GM12878 (cell line): ENCODE measurements at regions not wholly inside any gene's neighbourhood (a gene's known extent, or its start where the extent isn't known, plus 50 kb on each side); places are given as distances from the start of the nearest gene placed in this dataset.
A peak's percentile ranks its signal among the peaks of the same experiment; 100 is the strongest.

ENCODE experiments used
- ATAC-seq: fragments of 200-7000 bp; cut with Tn5 transposase; 3 replicates; pipeline ENCODE4 v1.9.1; 2020; ENCODE audit warnings: mild to moderate bottlenecking, moderate library complexity
- BruUV-seq: library from RNA; stranded (reverse); fragments of 400-500 nt; replicated peaks from 2 replicates; lab custom pipeline; 2021; lab: Mats Ljungman, UMichigan
- CTCF ChIA-PET: fragments of 300-600 bp; sonication (Branson Sonifier 250); formaldehyde crosslinking; extraction: SDS; loops from one replicate; lab custom pipeline; 2021; ENCODE audit warnings: inconsistent platforms; lab: Yijun Ruan, JAX
- POLR2A ChIA-PET: fragments of 350-600 bp; formaldehyde crosslinking; extraction: SDS; loops from one replicate; lab custom pipeline; 2021; ENCODE audit warnings: inconsistent platforms; lab: Charles Lee
- RAD21 ChIA-PET: fragments of 300-600 bp; sonication (Branson Sonifier 250); formaldehyde crosslinking; loops from one replicate; lab custom pipeline; 2023; ENCODE audit warnings: antibody characterized with exemption; ENCODE audit not compliant: unreplicated experiment; lab: Charles Lee
- SMC1A ChIA-PET: fragments of 300-600 bp; sonication (Branson Sonifier 250); formaldehyde crosslinking; loops from one replicate; lab custom pipeline; 2023; ENCODE audit not compliant: unreplicated experiment, uncharacterized antibody; lab: Charles Lee
- DNase-seq: peaks from one replicate; pipeline ENCODE4 v3.0.0-alpha.2; 2011; ENCODE audit warnings: low read depth, low spot score
- FAIRE-seq: peaks from 3 replicates; lab custom pipeline; 2011; peaks lifted over from hg19 to GRCh38; lab: Jason Lieb, UNC
- H2AFZ ChIP-seq: 2 replicates; pipeline ENCODE4 v1.6.0; 2011; ENCODE audit warnings: low read depth, low read length, control low read depth; ENCODE audit not compliant: control insufficient read depth
- H3K27ac ChIP-seq: 2 replicates; pipeline ENCODE4 v1.5.1; 2011; ENCODE audit warnings: control low read depth; ENCODE audit not compliant: control insufficient read depth, insufficient read depth
- H3K27me3 ChIP-seq, 2 experiments: replicated peaks in 1 of 2; 2 replicates each; pipeline versions ENCODE4 v1.6.0 to v1.6.1; 2011; ENCODE audit warnings: low read length in 1 of 2; ENCODE audit not compliant: control insufficient read depth in 2 of 2, insufficient read depth in 2 of 2
- H3K36me3 ChIP-seq, 2 experiments: 2 replicates each; pipeline ENCODE4 v1.5.1; 2011; ENCODE audit warnings: low read length in 1 of 2; ENCODE audit not compliant: control insufficient read depth in 2 of 2, insufficient read depth in 2 of 2
- H3K4me1 ChIP-seq: 2 replicates; pipeline ENCODE4 v1.6.1; 2011; ENCODE audit warnings: mild to moderate bottlenecking, low read length, moderate library complexity, mixed read lengths; ENCODE audit not compliant: control insufficient read depth, insufficient read depth
- H3K4me2 ChIP-seq: 2 replicates; pipeline ENCODE4 v1.6.0; 2011; ENCODE audit warnings: control low read depth; ENCODE audit not compliant: control insufficient read depth, insufficient read depth
- H3K4me3 ChIP-seq: fragments of 200-600 bp; sonication (generic); 2 replicates; pipeline ENCODE4 v1.5.1; 2016
- H3K79me2 ChIP-seq: 2 replicates; pipeline ENCODE4 v1.6.0; 2011; ENCODE audit warnings: low read length; ENCODE audit not compliant: control insufficient read depth, insufficient read depth
- H3K9ac ChIP-seq: 2 replicates; pipeline ENCODE4 v1.8.0; 2011; ENCODE audit warnings: low read length, control low read depth, mixed read lengths; ENCODE audit not compliant: control insufficient read depth, insufficient read depth
- H3K9me3 ChIP-seq: replicated peaks from 3 replicates; pipeline ENCODE4 v1.5.1; 2011; ENCODE audit warnings: mild to moderate bottlenecking, low read length; ENCODE audit not compliant: control insufficient read depth, insufficient read depth
- H4K20me1 ChIP-seq: 2 replicates; pipeline ENCODE4 v1.6.0; 2011; ENCODE audit not compliant: control insufficient read depth, insufficient read depth
- ATF7 ChIP-seq: fragments of 450-650 bp; IDR thresholded peaks from 2 replicates; pipeline ENCODE4 v1.6.1; 2016; ENCODE audit warnings: low read depth, mild to moderate bottlenecking
- CBX3 ChIP-seq: fragments of 200-600 bp; sonication (generic); IDR thresholded peaks from 2 replicates; pipeline ENCODE4 v1.6.1; 2016; ENCODE audit warnings: low read depth, borderline replicate concordance
- CEBPB ChIP-seq, 2 experiments: fragments of 150-350 bp in 1 of 2; IDR thresholded peaks; 2 replicates each; pipeline ENCODE4 v1.6.1; 2012 to 2014; ENCODE audit warnings: low read depth in 2 of 2, low read length in 2 of 2, borderline replicate concordance in 1 of 2, inconsistent platforms in 1 of 2
- CHD1 ChIP-seq: IDR thresholded peaks from 2 replicates; pipeline ENCODE4 v1.6.1; 2012; ENCODE audit warnings: low read depth, low read length, improper control_type of control experiment
- CREB1 ChIP-seq: IDR thresholded peaks from 2 replicates; pipeline ENCODE4 v1.6.1; 2012; ENCODE audit warnings: low read depth, mild to moderate bottlenecking, inconsistent platforms
- CREM ChIP-seq: IDR thresholded peaks from 2 replicates; pipeline ENCODE4 v1.6.1; 2014; ENCODE audit warnings: antibody characterized with exemption, low read depth
- DPF2 ChIP-seq: fragments of 450-650 bp; IDR thresholded peaks from 2 replicates; pipeline ENCODE4 v1.6.1; 2017; ENCODE audit warnings: mild to moderate bottlenecking
- EED ChIP-seq: sonication (generic); IDR thresholded peaks from 2 replicates; pipeline ENCODE4 v1.6.1; 2016; ENCODE audit warnings: antibody characterized with exemption, low read depth
- EGR1 ChIP-seq, 2 experiments: IDR thresholded peaks; 1 replicate in 1 of 2; 2 replicates in 1 of 2; pipeline ENCODE4 v1.6.1; 2011 to 2012; ENCODE audit warnings: low read depth in 2 of 2, low read length in 2 of 2, borderline replicate concordance in 1 of 2, mild to moderate bottlenecking in 1 of 2, moderate library complexity in 1 of 2
- ETV6 ChIP-seq, 2 experiments: fragments of 450-650 bp in 1 of 2; IDR thresholded peaks in 1 of 2; conservative IDR thresholded peaks in 1 of 2; 2 replicates each; pipeline ENCODE4 v1.6.1; 2014; ENCODE audit warnings: antibody characterized with exemption in 1 of 2, borderline replicate concordance in 1 of 2, low read depth in 1 of 2, mild to moderate bottlenecking in 1 of 2, moderate library complexity in 1 of 2
- FOS ChIP-seq: IDR thresholded peaks from 3 replicates; pipeline ENCODE4 v1.6.1; 2011; ENCODE audit warnings: borderline replicate concordance; ENCODE audit not compliant: insufficient read length; ENCODE audit errors: extremely low read depth
- FOXM1 ChIP-seq: IDR thresholded peaks from 2 replicates; pipeline ENCODE4 v1.6.1; 2012; ENCODE audit warnings: low read depth, mild to moderate bottlenecking, inconsistent platforms, low read length, moderate library complexity
- IKZF1 ChIP-seq: fragments of 450-650 bp; conservative IDR thresholded peaks from 2 replicates; pipeline ENCODE4 v1.6.1; 2017; ENCODE audit warnings: antibody characterized with exemption, mild to moderate bottlenecking
- IKZF2 ChIP-seq, 2 experiments: fragments of 450-650 bp; IDR thresholded peaks; 2 replicates each; pipeline ENCODE4 v1.6.1; 2017; ENCODE audit warnings: mild to moderate bottlenecking in 2 of 2, moderate library complexity in 2 of 2
- IRF5 ChIP-seq: fragments of 450-650 bp; IDR thresholded peaks from 2 replicates; pipeline ENCODE4 v1.6.1; 2017; ENCODE audit warnings: borderline replicate concordance
- JUNB ChIP-seq: IDR thresholded peaks from 2 replicates; pipeline ENCODE4 v1.6.1; 2016; ENCODE audit warnings: antibody characterized with exemption, mild to moderate bottlenecking
- MTA3 ChIP-seq: IDR thresholded peaks from 2 replicates; pipeline ENCODE4 v1.6.1; 2012; ENCODE audit warnings: low read length, inconsistent platforms, borderline replicate concordance
- MYB ChIP-seq: fragments of 150-350 bp; IDR thresholded peaks from 2 replicates; pipeline ENCODE4 v1.6.1; 2014; ENCODE audit warnings: mild to moderate bottlenecking, low read depth, low read length, borderline replicate concordance
- NFIC ChIP-seq: IDR thresholded peaks from 2 replicates; pipeline ENCODE4 v1.6.1; 2012; ENCODE audit warnings: low read depth, mild to moderate bottlenecking, inconsistent platforms, low read length, moderate library complexity
- NFXL1 ChIP-seq: fragments of 450-650 bp; IDR thresholded peaks from 2 replicates; pipeline ENCODE4 v1.6.1; 2017; ENCODE audit warnings: antibody characterized with exemption, mild to moderate bottlenecking, borderline replicate concordance
- NR2F1 ChIP-seq: fragments of 450-650 bp; conservative IDR thresholded peaks from 2 replicates; pipeline ENCODE4 v1.6.1; 2017; ENCODE audit warnings: mild to moderate bottlenecking
- RUNX3 ChIP-seq: IDR thresholded peaks from 2 replicates; pipeline ENCODE4 v1.6.1; 2012; ENCODE audit warnings: low read length, inconsistent platforms
- TBL1XR1 ChIP-seq: IDR thresholded peaks from 2 replicates; pipeline ENCODE4 v1.6.1; 2012; ENCODE audit warnings: low read depth, low read length, improper control_type of control experiment
- TCF3 ChIP-seq: IDR thresholded peaks from 2 replicates; pipeline ENCODE4 v1.6.1; 2012; ENCODE audit warnings: low read depth, mild to moderate bottlenecking, low read length, borderline replicate concordance; ENCODE audit not compliant: insufficient read depth
- ZNF217 ChIP-seq: fragments of 450-650 bp; IDR thresholded peaks from 2 replicates; pipeline ENCODE4 v1.6.1; 2017; ENCODE audit warnings: antibody characterized with exemption, mild to moderate bottlenecking
- whole genome bisulfite sequencing: methylation state at CpG from one replicate; pipeline ENCODE4 v1.1.6; 2016; ENCODE audit warnings: low lambda C conversion rate; ENCODE audit not compliant: insufficient replicate concordance, insufficient coverage; ENCODE audit errors: missing lambda C conversion rate; 5-methylcytosine and 5-hydroxymethylcytosine counted together
- in situ Hi-C: fragments of 300-500 bp; cut with MboI; formaldehyde crosslinking; loops from 9 replicates; pipeline ENCODE4 v1.14.3; 2018; ENCODE audit warnings: mixed read lengths
- intact Hi-C: fragments of 100-400 bp; cut with micrococcal nuclease; formaldehyde crosslinking; loops from one replicate; pipeline ENCODE4 v1.14.2; 2022; ENCODE audit not compliant: unreplicated experiment

- DNase-seq (no peak), ATAC-seq (peak; percentile 79), FAIRE-seq (no peak)
- Histone ChIP-seq H4K20me1 (no peaks in the 10 kb centered on the region), H2AFZ (no peak overlapping the region), H3K27me3 (no peaks in the 10 kb centered on the region), H3K4me1 (peaks cover 33% of the 10 kb centered on the region), H3K4me2 (no peak overlapping the region; the same call in 1 of the 2 replicates), H3K36me3 (no peaks in the 10 kb centered on the region), H3K79me2 (no peaks in the 10 kb centered on the region), H3K4me3 (no peak overlapping the region), H3K9me3 (no peaks in the 10 kb centered on the region; the same call in 2 of the 3 replicates), H3K9ac (no peak overlapping the region), H3K27ac (peak overlapping the region; percentile 13; the same call in 1 of the 2 replicates)
- ChIA-PET POLR2A (interaction anchor here (1.7 kb wide), 1 partner anchor 80 kb away, joined by 3 read pairs; no protein-coding TSS in a partner anchor), RAD21 (interaction anchor here (0.8 kb wide), 1 partner anchor 79 kb away, joined by 4 read pairs; no protein-coding TSS in a partner anchor), CTCF (interaction anchor here (0.9 kb wide), 1 partner anchor 21 kb away, joined by 3 read pairs; no protein-coding TSS in a partner anchor), SMC1A (no interaction called here)
- WGBS: 25% methylated on average over 15 of the region's 15 CpGs
- no TSS peak for BruUV-seq
- in situ Hi-C loops (no loop called here), intact Hi-C loops (no loop called here)
- 0 out of 2 replicates have a peak, but pooled peaks have one; percentile 38 for TF ChIP-seq CREM
- no peak for TF ChIP-seq IRF5
- TF ChIP-seq DPF2: 0 out of 2 replicates have a peak, but pooled peaks have one; percentile 18
- no peak for TF ChIP-seq MYB
- peak; percentile 70 for TF ChIP-seq JUNB
- TF ChIP-seq NR2F1: no peak
- no peak for TF ChIP-seq CEBPB (IDR thresholded peaks at IDR 0.05; ENCODE audit: borderline replicate concordance in 1 of 2, low read depth in 2 of 2, low read length in 2 of 2)
- TF ChIP-seq NFIC: peak; percentile 19; the same call in 1 of the 2 replicates
- TF ChIP-seq CBX3: no peak
- TF ChIP-seq IKZF2 (IDR thresholded peaks at IDR 0.05): peak; percentile 44 to 63; a peak in 3 of 4 replicates
- no peak for TF ChIP-seq FOS
- 0 out of 4 replicates have a peak, but pooled peaks of 1 of the 2 experiments have one; percentile 8 for TF ChIP-seq ETV6 (conservative IDR thresholded peaks at IDR 0.05 in 1 of 2, IDR thresholded peaks at IDR 0.05 in 1 of 2; ENCODE audit: borderline replicate concordance in 1 of 2, low read depth in 1 of 2)
- peak; percentile 42 for TF ChIP-seq RUNX3
- no peak for TF ChIP-seq TBL1XR1
- no peak for TF ChIP-seq NFXL1
- TF ChIP-seq EGR1 (IDR thresholded peaks at IDR 0.05; ENCODE audit: borderline replicate concordance in 1 of 2, low read depth in 2 of 2, low read length in 2 of 2): peak in 1 of 2 experiments; percentile 31; a peak in 1 of 3 replicates
- TF ChIP-seq IKZF1: peak; percentile 77
- 0 out of 2 replicates have a peak, but pooled peaks have one; percentile 23 for TF ChIP-seq ZNF217
- TF ChIP-seq TCF3: no peak
- 0 out of 2 replicates have a peak, but pooled peaks have one; percentile 28 for TF ChIP-seq FOXM1
- peak; percentile 75 for TF ChIP-seq ATF7
- TF ChIP-seq CHD1: no peak
- TF ChIP-seq EED: peak; percentile 82
- peak; percentile 53; the same call in 1 of the 2 replicates for TF ChIP-seq CREB1
- 0 out of 2 replicates have a peak, but pooled peaks have one; percentile 35 for TF ChIP-seq MTA3
Measured at GRCh38 chr2:9708683-9709538, 78.1 kb upstream of the YWHAQ start.
